ENCODE measurements at regions not wholly inside any gene's neighbourhood (a gene's known extent, or its start where the extent isn't known, plus 50 kb on each side); places are given as distances from the start of the nearest gene placed in this dataset.
A peak's percentile ranks its signal among the peaks of the same experiment; 100 is the strongest.

GRCh38 chr10:130658687-130659290, 522.6 kb downstream of the GLRX3 start:
- no peak for DNase-seq (ENCODE audit: low spot score)
- intact Hi-C loops (cut with DNase I): no loop called here

- DNase-seq (ENCODE audit: low spot score): no peak
- intact Hi-C loops (cut with DNase I): no loop called here
Observed at GRCh38 chr10:130659528-130659927, 523.3 kb downstream of the GLRX3 start.

GRCh38 chr10:130660266-130660665, 524.1 kb downstream of the GLRX3 start:
- DNase-seq (ENCODE audit: low spot score): no peak

GRCh38 chr10:130661419-130661818, 525.2 kb downstream of the GLRX3 start:
- DNase-seq (ENCODE audit: low spot score): no peak
- intact Hi-C loops (cut with DNase I): no loop called here

More at GRCh38 chr10:130660266-130660665, 524.1 kb downstream of the GLRX3 start:
- intact Hi-C loops (cut with DNase I): no loop called here

GRCh38 chr10:130662775-130663174, 526.6 kb downstream of the GLRX3 start:
- DNase-seq (ENCODE audit: low spot score): no peak
- intact Hi-C loops (cut with DNase I): no loop called here

GRCh38 chr10:130664526-130664925, 528.3 kb downstream of the GLRX3 start:
- no peak for DNase-seq (ENCODE audit: low spot score)
- intact Hi-C loops (cut with DNase I): no loop called here

GRCh38 chr10:130666215-130666614, 530.0 kb downstream of the GLRX3 start:
- no peak for DNase-seq (ENCODE audit: low spot score)

GRCh38 chr10:130686689-130687300, 550.6 kb downstream of the GLRX3 start:
- no peak for DNase-seq (ENCODE audit: low spot score)
- intact Hi-C loops (cut with DNase I): loop anchor here (10.0 kb wide), 1 partner anchor 1188 kb away; no protein-coding TSS in a partner anchor

More at GRCh38 chr10:130666215-130666614, 530.0 kb downstream of the GLRX3 start:
- intact Hi-C loops (cut with DNase I): no loop called here

- intact Hi-C loops (cut with DNase I): loop anchor here (10.0 kb wide), 1 partner anchor 1187 kb away; no protein-coding TSS in a partner anchor
- DNase-seq (ENCODE audit: low spot score): no peak
Observed at GRCh38 chr10:130687566-130687965, 551.4 kb downstream of the GLRX3 start.

GRCh38 chr10:130689743-130690626, 553.8 kb downstream of the GLRX3 start:
- DNase-seq (ENCODE audit: low spot score): no peak
- intact Hi-C loops (cut with DNase I): loop anchor here (10.0 kb wide), 1 partner anchor 1185 kb away; no protein-coding TSS in a partner anchor

- intact Hi-C loops (cut with DNase I): no loop called here
- no peak for DNase-seq (ENCODE audit: low spot score)
Observed at GRCh38 chr10:130691776-130692175, 555.6 kb downstream of the GLRX3 start.

- intact Hi-C loops (cut with DNase I): no loop called here
- DNase-seq (ENCODE audit: low spot score): no peak
Observed at GRCh38 chr10:130696870-130697269, 560.7 kb downstream of the GLRX3 start.

- no peak for DNase-seq (ENCODE audit: low spot score)
- intact Hi-C loops (cut with DNase I): no loop called here
Observed at GRCh38 chr10:130707389-130707979, 571.3 kb downstream of the GLRX3 start.

GRCh38 chr10:130708465-130709070, 572.4 kb downstream of the GLRX3 start:
- intact Hi-C loops (cut with DNase I): no loop called here
- DNase-seq (ENCODE audit: low spot score): peak; percentile 33

GRCh38 chr10:130709415-130709814, 573.2 kb downstream of the GLRX3 start:
- intact Hi-C loops (cut with DNase I): no loop called here
- peak; percentile 43 for DNase-seq (ENCODE audit: low spot score)

- intact Hi-C loops (cut with DNase I): no loop called here
- DNase-seq (ENCODE audit: low spot score): no peak
Observed at GRCh38 chr10:130711072-130711471, 574.9 kb downstream of the GLRX3 start.

GRCh38 chr10:130713135-130713534, 576.9 kb downstream of the GLRX3 start:
- intact Hi-C loops (cut with DNase I): no loop called here
- DNase-seq (ENCODE audit: low spot score): no peak

GRCh38 chr10:130713731-130714130, 577.5 kb downstream of the GLRX3 start:
- intact Hi-C loops (cut with DNase I): no loop called here
- no peak for DNase-seq (ENCODE audit: low spot score)

- intact Hi-C loops (cut with DNase I): no loop called here
Observed at GRCh38 chr10:130714742-130715467, 578.7 kb downstream of the GLRX3 start.

More at GRCh38 chr10:130714742-130715467, 578.7 kb downstream of the GLRX3 start:
- no peak for DNase-seq (ENCODE audit: low spot score)
